ENCODE measurements at regions not wholly inside any gene's neighbourhood (a gene's known extent, or its start where the extent isn't known, plus 50 kb on each side); places are given as distances from the start of the nearest gene placed in this dataset.

DNA sequence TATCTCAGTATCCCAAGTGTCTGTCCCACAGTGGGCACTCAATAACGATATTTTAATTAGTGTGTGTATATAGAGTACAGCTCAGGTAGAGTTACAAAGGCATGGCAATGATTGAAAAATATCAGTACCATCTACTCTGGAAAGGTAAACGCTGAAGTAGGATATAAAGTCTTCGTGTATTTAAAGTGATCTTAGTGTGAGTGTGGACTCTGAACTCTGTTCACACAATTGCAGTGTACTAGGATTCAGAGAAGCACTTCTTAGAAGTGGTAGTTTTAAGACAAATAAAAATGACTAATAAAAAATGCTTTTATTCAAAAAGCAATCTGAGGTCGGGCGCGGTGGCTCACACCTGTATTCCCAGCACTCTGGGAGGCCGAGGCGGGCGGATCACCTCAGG is 62.9 kb upstream of the RAP2B start:
- no peaks in the 10 kb centered on the region for H3K9me3 ChIP-seq (ENCODE audit: control insufficient read depth, insufficient read depth, low read depth, low read length)
- no peaks in the 10 kb centered on the region for H3K36me3 ChIP-seq (ENCODE audit: control insufficient read depth, insufficient read depth, low read length)
- H4K20me1 ChIP-seq (ENCODE audit: control insufficient read depth, extremely low read depth, insufficient read depth, low read length), result no peaks in the 10 kb centered on the region
- H3K4me1 ChIP-seq (ENCODE audit: control insufficient read depth, extremely low read depth, insufficient read depth, low read length), result no peaks in the 10 kb centered on the region
- H3K4me2 ChIP-seq (ENCODE audit: extremely low read depth, insufficient read depth, low read length), result no peak overlapping the region
- TF ChIP-seq, protein P1, sequence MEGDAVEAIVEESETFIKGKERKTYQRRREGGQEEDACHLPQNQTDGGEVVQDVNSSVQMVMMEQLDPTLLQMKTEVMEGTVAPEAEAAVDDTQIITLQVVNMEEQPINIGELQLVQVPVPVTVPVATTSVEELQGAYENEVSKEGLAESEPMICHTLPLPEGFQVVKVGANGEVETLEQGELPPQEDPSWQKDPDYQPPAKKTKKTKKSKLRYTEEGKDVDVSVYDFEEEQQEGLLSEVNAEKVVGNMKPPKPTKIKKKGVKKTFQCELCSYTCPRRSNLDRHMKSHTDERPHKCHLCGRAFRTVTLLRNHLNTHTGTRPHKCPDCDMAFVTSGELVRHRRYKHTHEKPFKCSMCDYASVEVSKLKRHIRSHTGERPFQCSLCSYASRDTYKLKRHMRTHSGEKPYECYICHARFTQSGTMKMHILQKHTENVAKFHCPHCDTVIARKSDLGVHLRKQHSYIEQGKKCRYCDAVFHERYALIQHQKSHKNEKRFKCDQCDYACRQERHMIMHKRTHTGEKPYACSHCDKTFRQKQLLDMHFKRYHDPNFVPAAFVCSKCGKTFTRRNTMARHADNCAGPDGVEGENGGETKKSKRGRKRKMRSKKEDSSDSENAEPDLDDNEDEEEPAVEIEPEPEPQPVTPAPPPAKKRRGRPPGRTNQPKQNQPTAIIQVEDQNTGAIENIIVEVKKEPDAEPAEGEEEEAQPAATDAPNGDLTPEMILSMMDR (conservative IDR thresholded peaks at IDR 0.05 in 1 of 2, IDR thresholded peaks at IDR 0.05 in 1 of 2; ENCODE audit: low read depth in 1 of 2, low read length in 2 of 2), result no peak
- TF ChIP-seq EZH2 (IDR thresholded peaks at IDR 0.05; ENCODE audit: low read length, missing control alignments), result no peak
- H3K27me3 ChIP-seq (ENCODE audit: control insufficient read depth, insufficient read depth, low read length), result no peaks in the 10 kb centered on the region
- no peak for DNase-seq (ENCODE audit: low read depth in 2 of 2)
- no peak overlapping the region for H3K27ac ChIP-seq (ENCODE audit: insufficient read depth, low read length)
- H3K79me2 ChIP-seq (ENCODE audit: control insufficient read depth, insufficient read depth, low read length), result no peaks in the 10 kb centered on the region
- H3K4me3 ChIP-seq (replicated peaks in 1 of 4; ENCODE audit: control extremely low read depth in 1 of 4, insufficient read depth in 1 of 4, low read depth in 3 of 4, low read length in 4 of 4), result no peak overlapping the region
- H2AFZ ChIP-seq (ENCODE audit: low read length), result no peak overlapping the region
- H3K9ac ChIP-seq (ENCODE audit: insufficient read depth, low read length), result no peak overlapping the region

DNA sequence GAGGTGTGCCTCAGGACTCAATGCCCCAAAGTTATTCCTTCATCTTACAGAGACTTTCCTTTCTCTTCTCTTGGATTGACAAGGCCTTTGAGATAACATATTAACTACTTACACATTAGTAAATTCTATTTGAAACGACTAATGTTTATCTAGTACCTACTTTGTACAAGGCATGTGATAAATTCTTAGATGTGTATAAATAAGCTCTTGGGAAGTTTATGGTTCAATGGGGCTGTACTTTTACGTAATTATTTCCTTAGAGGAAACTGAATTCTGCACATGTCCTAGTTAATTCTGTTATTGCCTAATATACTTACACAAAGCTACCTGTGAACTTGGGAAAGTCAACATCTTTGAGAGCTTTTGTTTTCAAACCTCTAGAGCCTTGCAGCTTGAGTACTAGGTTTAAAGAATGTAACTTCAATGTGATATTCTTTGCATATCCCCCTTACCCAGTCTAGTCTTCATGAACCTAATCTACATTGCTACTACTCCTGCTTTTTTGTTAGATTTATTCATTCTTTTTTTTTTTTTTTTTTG is 58.5 kb upstream of the RAP2B start:
- H3K27me3 ChIP-seq (ENCODE audit: control insufficient read depth, insufficient read depth, low read length), result no peaks in the 10 kb centered on the region
- H2AFZ ChIP-seq (ENCODE audit: low read length), result no peak overlapping the region
- H4K20me1 ChIP-seq (ENCODE audit: control insufficient read depth, extremely low read depth, insufficient read depth, low read length), result no peaks in the 10 kb centered on the region
- no peak overlapping the region for H3K9ac ChIP-seq (ENCODE audit: insufficient read depth, low read length)
- TF ChIP-seq, protein P1 (conservative IDR thresholded peaks at IDR 0.05 in 1 of 2, IDR thresholded peaks at IDR 0.05 in 1 of 2; ENCODE audit: low read depth in 1 of 2, low read length in 2 of 2), result no peak
- no peak for TF ChIP-seq EZH2 (IDR thresholded peaks at IDR 0.05; ENCODE audit: low read length, missing control alignments)
- H3K27ac ChIP-seq (ENCODE audit: insufficient read depth, low read length), result no peak overlapping the region
- H3K36me3 ChIP-seq (ENCODE audit: control insufficient read depth, insufficient read depth, low read length), result no peaks in the 10 kb centered on the region
- H3K79me2 ChIP-seq (ENCODE audit: control insufficient read depth, insufficient read depth, low read length), result no peaks in the 10 kb centered on the region
- no peaks in the 10 kb centered on the region for H3K4me1 ChIP-seq (ENCODE audit: control insufficient read depth, extremely low read depth, insufficient read depth, low read length)
- no peak for DNase-seq (ENCODE audit: low read depth in 2 of 2)
- H3K4me3 ChIP-seq (replicated peaks in 1 of 4; ENCODE audit: control extremely low read depth in 1 of 4, insufficient read depth in 1 of 4, low read depth in 3 of 4, low read length in 4 of 4), result no peak overlapping the region
- no peaks in the 10 kb centered on the region for H3K9me3 ChIP-seq (ENCODE audit: control insufficient read depth, insufficient read depth, low read depth, low read length)
- no peak overlapping the region for H3K4me2 ChIP-seq (ENCODE audit: extremely low read depth, insufficient read depth, low read length)

DNA sequence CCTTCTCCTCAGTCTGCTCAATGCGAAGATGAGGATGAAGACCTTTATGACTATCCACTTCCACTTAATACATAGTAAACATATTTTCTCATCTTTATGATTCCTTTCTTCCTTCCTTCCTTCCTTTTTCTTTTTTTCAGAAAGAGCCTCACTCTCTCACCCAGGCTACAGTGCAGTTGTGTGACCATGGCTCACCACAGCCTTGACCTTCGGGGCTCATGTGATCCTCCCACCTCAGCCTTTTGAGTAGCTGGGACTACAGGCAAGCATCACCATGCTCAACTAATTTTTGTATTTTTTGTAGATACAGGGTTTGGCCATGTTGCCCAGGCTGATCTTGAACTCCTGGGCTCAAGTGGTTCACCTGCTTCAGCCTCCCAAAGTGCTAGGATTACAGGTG is 52.0 kb upstream of the RAP2B start:
- Histone ChIP-seq H4K20me1 (ENCODE audit: control insufficient read depth, extremely low read depth, insufficient read depth, low read length) (no peaks in the 10 kb centered on the region), H3K27ac (ENCODE audit: insufficient read depth, low read length) (no peak overlapping the region), H3K79me2 (ENCODE audit: control insufficient read depth, insufficient read depth, low read length) (no peaks in the 10 kb centered on the region), H3K36me3 (ENCODE audit: control insufficient read depth, insufficient read depth, low read length) (no peaks in the 10 kb centered on the region), H3K4me2 (ENCODE audit: extremely low read depth, insufficient read depth, low read length) (no peak overlapping the region), H3K4me1 (ENCODE audit: control insufficient read depth, extremely low read depth, insufficient read depth, low read length) (no peaks in the 10 kb centered on the region), H3K4me3 (replicated peaks in 1 of 4; ENCODE audit: control extremely low read depth in 1 of 4, insufficient read depth in 1 of 4, low read depth in 3 of 4, low read length in 4 of 4) (no peak overlapping the region), H3K9me3 (ENCODE audit: control insufficient read depth, insufficient read depth, low read depth, low read length) (no peaks in the 10 kb centered on the region), H3K9ac (ENCODE audit: insufficient read depth, low read length) (no peak overlapping the region), H3K27me3 (ENCODE audit: control insufficient read depth, insufficient read depth, low read length) (no peaks in the 10 kb centered on the region), H2AFZ (ENCODE audit: low read length) (no peak overlapping the region)
- TF ChIP-seq, protein P1 (conservative IDR thresholded peaks at IDR 0.05 in 1 of 2, IDR thresholded peaks at IDR 0.05 in 1 of 2; ENCODE audit: low read depth in 1 of 2, low read length in 2 of 2), result no peak
- TF ChIP-seq EZH2 (IDR thresholded peaks at IDR 0.05; ENCODE audit: low read length, missing control alignments), result no peak
- DNase-seq (ENCODE audit: low read depth in 2 of 2), result no peak

All from fibroblast of lung (primary cell).